ENCODE measurements at regions not wholly inside any gene's neighbourhood (a gene's known extent, or its start where the extent isn't known, plus 50 kb on each side); places are given as distances from the start of the nearest gene placed in this dataset.
"Not testable (repeated sequence)": the region's sequence is repeated elsewhere in the genome, so short reads cannot be mapped to it uniquely, and the experiment has no call there.

DNA sequence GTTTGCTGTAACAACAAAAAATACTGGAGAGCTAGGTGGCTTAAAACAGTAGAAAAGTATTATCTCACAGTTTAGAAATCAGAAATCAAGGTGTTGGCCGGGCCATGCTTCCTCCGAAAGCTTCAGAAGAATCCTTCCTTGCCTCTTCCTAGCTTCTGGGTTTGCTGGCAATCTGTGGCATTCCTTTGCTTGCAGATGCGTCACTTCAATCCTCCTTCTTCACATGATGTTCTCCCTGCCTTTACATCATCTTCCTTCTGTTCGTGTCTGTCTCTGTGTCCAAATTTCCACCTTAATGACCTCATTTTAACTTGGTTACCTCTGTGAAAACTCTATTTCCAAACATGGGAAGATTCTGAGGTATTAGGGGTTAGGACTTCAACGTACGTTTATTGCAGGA, 90.4 kb upstream of the CHD1 start:
- DNase-seq (ENCODE audit: low spot score): no peak

DNA sequence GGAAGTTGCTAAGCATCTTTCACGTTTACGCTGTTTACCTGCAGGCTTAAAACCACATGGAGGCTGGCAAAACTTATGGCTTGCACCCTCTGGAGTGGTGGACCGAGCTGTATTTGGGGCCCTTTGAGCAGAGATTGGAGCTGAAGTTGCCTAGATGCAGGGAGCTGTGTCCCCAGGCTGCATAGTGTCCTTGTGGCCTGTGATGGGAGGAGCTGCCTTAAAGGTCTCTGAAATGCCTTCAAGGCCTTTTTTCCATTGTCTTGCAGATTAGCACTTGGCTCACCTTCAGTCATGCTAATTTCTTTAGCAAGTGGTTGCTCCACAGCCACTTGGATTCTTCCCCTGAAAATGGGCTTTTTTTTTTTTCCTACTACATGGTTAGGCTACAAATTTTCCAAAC, 81.5 kb upstream of the CHD1 start:
- no peak for DNase-seq (ENCODE audit: low spot score)

DNA sequence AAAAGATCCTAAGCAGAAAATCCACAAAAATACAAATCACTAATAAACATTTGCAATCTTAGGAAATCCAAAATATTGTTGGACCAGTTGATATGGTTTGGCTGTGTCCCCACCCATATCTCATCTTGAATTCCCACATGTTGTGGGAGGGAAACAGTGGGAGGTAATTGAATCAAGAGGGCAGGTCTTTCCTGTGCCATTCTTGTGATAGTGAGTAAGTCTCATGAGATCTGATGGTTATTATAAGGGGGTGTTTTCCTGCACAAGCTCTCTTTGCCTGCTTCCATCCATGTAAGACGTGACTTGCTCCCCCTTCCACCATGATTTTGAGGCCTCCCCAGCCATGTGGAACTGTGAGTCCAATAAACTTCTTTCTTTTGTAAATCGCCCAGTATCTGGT, 79.2 kb upstream of the CHD1 start:
- DNase-seq (ENCODE audit: low spot score): not testable (repeated sequence)

DNA sequence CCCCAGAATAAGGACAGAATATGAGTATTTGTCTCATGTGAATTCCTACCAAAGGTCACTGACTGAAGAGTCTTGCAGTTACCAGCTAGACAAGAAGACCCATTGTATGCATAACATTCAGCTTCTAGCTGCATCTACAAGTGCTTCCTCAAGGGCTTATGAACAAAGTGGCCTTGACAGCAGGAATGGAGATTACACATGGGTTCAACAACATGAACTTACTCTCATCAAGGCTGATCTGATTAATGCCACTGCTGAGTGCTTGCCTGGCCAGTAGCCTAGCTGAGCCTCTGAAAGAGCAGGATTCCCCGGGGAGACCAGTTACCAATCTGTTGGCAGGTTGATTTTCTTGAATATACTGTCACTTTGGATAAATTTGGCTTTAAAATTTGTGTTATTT, 76.7 kb upstream of the CHD1 start:
- no peak for DNase-seq (ENCODE audit: low spot score)

DNA sequence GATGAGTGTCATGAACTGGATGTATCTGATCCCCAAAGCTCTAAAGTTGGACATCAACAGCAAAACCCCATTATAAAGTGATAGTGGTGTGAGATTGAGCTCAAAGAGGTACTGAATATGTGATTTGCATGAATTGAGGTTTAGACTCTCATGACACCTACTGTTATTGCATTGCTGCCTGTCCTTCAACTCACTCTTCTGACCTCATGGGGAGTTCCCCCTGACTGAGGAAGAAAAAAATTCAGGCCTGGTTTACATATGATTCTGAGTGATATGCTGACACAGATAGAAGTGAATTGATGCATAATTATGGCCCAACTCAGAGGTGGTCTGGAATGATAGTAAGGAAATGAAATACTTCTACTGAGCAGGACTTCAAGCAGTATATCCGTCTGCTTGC, 76.2 kb upstream of the CHD1 start:
- no peak for DNase-seq (ENCODE audit: low spot score)

DNA sequence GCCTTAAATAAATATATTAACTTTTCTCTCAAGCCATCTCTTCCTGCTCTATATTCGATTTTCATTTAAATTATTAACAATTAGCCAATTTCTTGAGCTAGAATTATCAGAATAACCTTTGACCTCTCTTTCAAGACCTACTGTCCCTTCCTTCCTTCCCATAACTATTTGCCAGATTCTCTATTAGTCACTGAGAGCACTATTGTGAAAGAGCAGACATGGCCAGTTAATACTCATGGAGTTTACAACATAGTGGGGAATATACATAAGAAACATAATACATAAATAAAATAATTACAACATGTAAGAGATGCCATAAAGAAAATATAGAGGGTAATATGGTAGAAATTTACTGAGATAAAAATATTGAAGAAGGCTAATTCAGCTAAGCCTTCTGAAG, 72.1 kb upstream of the CHD1 start:
- DNase-seq (ENCODE audit: low spot score): no peak

DNA sequence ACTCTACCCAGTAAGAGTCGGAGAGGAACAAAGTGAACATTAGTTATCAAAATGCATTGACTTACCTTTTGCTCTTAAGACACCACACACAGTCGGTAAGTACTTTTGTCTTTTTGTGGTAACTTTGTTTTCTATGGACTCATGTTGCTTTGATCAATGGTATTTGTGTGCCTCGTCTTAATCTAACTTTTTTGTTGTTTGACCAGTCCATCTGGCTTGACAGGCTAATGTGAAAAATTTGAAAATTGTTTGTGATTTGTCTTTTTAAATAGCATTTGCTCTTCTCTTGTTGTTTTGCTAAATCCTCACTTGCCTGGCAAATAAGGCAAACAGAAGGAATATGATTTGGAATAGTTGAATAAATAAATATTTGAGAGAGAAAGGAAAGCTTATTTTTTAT, 71.4 kb upstream of the CHD1 start:
- DNase-seq (ENCODE audit: low spot score): no peak

DNA sequence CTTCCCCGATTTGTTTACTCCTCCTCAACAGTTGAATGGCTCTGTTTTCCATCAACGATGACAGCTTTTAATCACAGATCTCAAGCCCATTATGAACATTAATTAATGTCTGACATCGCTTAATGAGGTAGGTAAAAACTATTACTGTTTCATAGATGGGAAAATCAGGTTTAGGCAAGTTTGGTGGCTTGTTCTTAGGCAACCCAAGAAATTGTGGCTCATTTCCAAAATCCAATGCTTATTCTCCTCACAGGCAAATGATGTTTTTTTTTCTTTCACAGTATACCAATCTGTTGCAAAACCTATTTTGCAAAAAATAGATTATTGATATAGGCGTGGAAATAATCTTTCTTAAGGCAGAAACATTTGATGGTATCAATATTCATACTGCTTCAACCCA, 70.8 kb upstream of the CHD1 start:
- no peak for DNase-seq (ENCODE audit: low spot score)

DNA sequence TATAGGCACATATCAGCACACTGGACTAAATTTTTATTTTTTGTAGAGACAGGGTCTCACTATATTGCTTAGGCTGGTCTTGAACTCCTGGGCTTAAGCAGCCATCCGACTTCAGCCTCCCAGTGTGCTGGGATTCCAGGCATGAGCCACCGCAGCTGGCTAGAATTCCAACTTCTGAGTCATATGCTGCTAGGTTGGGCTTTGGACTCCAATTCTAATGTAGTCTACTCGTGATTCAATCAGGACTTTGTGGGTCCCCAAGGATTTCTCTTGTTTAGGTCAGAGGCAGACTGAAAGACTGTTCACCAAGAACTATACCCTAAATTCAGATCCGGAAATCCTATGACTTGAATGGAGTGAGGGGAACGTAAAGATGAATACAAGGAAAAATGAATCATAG, 68.2 kb upstream of the CHD1 start:
- DNase-seq (ENCODE audit: low spot score): no peak

DNA sequence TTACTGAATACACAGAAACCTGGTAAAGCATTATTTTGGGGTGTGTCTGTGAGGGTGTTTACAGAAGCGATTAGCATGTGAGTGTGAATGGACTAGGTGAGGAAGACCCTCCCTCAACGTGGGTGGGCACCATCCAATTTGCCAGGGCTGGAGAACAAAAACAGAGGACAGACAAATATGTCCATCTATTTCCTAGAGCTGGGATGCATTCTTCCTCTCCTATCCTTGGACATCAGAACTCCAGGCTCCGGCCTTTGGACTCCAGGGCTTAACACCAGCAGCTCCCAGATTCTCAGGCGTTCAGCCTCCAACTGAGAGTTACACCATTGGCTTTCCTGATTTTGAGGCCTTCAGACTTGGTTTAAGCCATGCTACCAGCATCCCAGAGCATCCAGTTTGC, 65.8 kb upstream of the CHD1 start:
- no peak for DNase-seq (ENCODE audit: low spot score)

DNA sequence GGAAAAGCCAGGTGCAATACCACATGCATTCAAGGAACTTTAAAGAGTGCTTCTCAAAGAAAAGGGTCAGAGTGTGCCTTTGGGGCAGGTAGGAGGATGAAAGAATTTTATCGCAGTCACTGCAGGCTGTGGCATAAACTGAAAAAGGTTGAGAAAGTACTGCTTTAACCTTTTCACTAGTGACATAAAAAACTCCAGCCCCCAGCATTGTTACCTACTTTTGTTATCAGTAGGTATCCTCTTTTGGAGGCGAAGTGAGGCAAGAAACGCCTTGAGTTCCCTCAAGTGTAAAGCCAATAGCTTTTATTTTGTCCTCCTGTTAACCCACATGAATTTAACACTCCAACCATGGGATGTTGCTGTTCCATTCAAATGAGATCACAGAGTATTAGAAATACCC, 64.7 kb upstream of the CHD1 start:
- DNase-seq (ENCODE audit: low spot score): no peak

DNA sequence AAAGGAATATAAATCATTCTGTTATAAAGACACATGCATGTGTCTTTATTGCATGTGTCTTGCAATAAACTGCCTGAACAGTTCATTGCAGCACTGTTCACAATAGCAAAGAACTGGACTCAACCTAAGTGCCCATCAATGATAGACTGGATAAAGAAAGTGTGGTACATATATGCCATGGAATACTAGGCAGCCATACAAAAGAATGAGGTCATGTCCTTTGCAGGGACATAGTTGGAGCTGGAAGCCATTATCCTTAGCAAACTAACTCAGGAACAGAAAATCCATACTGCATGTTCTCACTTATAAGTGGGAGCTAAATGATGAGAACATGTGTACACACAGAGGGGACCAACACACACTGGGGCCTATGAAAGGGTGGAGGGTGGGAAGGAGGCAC, 63.7 kb upstream of the CHD1 start:
- no peak for DNase-seq (ENCODE audit: low spot score)

DNA sequence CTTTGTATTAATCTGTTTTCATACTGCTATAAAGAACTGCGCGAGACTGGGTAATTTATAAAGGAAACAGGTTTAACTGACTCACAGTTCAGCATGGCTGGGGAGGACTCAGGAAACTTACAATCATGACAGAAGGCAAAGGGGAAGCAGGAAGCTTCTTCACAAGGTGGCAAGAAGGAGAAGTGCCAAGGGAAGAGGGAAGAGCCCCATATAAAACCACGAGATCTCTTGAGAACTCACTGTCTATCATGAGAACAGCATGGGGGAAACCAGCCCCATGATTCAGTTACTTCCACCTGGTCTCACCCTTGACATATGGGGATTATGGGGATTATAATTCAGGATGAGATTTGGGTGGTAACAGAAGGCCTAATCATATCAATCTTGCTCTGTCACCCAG, 60.9 kb upstream of the CHD1 start:
- no peak for DNase-seq (ENCODE audit: low spot score)

DNA sequence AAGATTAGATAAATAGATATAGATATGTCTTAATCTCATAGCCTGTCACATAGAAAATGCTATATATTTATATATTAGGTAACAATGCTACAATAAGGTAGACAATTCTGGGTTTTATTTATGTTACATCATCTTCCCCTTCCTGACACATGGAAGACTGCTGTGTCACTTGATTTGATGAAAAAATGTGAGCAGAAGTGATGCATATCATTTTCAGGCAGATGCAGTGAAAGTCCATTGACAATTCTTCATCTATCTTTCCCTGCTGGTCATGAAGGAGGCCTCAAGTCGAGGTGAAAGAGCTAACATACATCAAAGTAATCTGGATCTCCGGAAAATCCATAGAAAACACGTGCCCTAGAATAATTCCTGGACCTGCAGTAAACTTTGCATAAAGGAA, 57.8 kb upstream of the CHD1 start:
- DNase-seq (ENCODE audit: low spot score): no peak

DNA sequence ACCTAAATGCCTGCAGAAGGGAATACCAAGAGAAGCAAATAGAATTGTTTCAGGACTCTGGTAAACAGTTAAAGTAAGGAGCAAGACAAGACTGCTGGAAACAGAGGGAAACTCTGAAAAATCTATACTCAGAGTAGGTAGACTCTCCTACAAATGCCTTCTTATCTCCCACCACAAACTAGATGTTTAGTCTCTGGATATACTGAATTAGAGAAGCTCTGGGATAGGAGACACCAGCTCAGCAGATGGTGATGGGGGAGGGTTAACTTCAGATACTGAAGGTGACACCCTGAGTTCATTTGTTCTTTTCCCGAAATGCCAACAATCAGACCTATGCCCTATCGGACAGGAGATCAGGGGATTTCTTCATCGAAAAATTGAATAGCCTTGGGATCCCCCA, 54.1 kb upstream of the CHD1 start:
- DNase-seq (ENCODE audit: low spot score): no peak
